ENCODE measurements at regions not wholly inside any gene's neighbourhood (a gene's known extent, or its start where the extent isn't known, plus 50 kb on each side); places are given as distances from the start of the nearest gene placed in this dataset.

GRCh38 chr18:37956020-37956419, 390.4 kb upstream of the CELF4 start:
- Histone ChIP-seq H2AFZ (ENCODE audit: low read length) (no peak overlapping the region), H3F3A (ENCODE audit: low read length, unreplicated experiment) (no peaks in the 10 kb centered on the region), H3K4me2 (ENCODE audit: low read length) (no peak overlapping the region), H3K4me3 (ENCODE audit: low read length) (no peak overlapping the region), H3K9ac (ENCODE audit: low read length) (no peak overlapping the region), H3K9me3 (ENCODE audit: low read length) (no peaks in the 10 kb centered on the region), H4K20me1 (ENCODE audit: low read length) (no peaks in the 10 kb centered on the region), H3K27ac (ENCODE audit: low read length) (no peak overlapping the region), H3K4me1 (ENCODE audit: insufficient read depth, low read length) (no peaks in the 10 kb centered on the region), H3K79me2 (ENCODE audit: low read length) (no peaks in the 10 kb centered on the region), H3K9me2 (replicated peaks; ENCODE audit: low read length) (no peaks in the 10 kb centered on the region), H3K36me3 (ENCODE audit: low read depth, low read length) (no peaks in the 10 kb centered on the region), H3K27me3 (ENCODE audit: low read length) (no peaks in the 10 kb centered on the region)
- POLR2A ChIA-PET (ENCODE audit: unreplicated experiment) = no interaction called here
- intact Hi-C loops (cut with micrococcal nuclease) = no loop called here
- ATAC-seq = no peak
- CTCF ChIA-PET = no interaction called here
- DNase-seq = no peak
- BruUV-seq (replicated peaks) = no TSS peak
- no peak for TF ChIP-seq EZH2 (IDR thresholded peaks at IDR 0.05; ENCODE audit: low read length, unreplicated experiment)
- TF ChIP-seq EZH2phosphoT487 (IDR thresholded peaks at IDR 0.05; ENCODE audit: borderline replicate concordance, low read length) = no peak
- no peak for TF ChIP-seq CTCF (conservative IDR thresholded peaks at IDR 0.05; ENCODE audit: low read depth, low read length)

- Histone ChIP-seq H3K27me3 (ENCODE audit: low read length) (no peaks in the 10 kb centered on the region), H3K4me2 (ENCODE audit: low read length) (no peak overlapping the region), H3K4me3 (ENCODE audit: low read length) (no peak overlapping the region), H4K20me1 (ENCODE audit: low read length) (no peaks in the 10 kb centered on the region), H3K9me2 (replicated peaks; ENCODE audit: low read length) (no peaks in the 10 kb centered on the region), H3K36me3 (ENCODE audit: low read depth, low read length) (no peaks in the 10 kb centered on the region), H3K9ac (ENCODE audit: low read length) (no peak overlapping the region), H3K27ac (ENCODE audit: low read length) (no peak overlapping the region), H3F3A (ENCODE audit: low read length, unreplicated experiment) (no peaks in the 10 kb centered on the region), H2AFZ (ENCODE audit: low read length) (no peak overlapping the region), H3K4me1 (ENCODE audit: insufficient read depth, low read length) (no peaks in the 10 kb centered on the region), H3K79me2 (ENCODE audit: low read length) (no peaks in the 10 kb centered on the region), H3K9me3 (ENCODE audit: low read length) (no peaks in the 10 kb centered on the region)
- no TSS peak for BruUV-seq (replicated peaks)
- POLR2A ChIA-PET (ENCODE audit: unreplicated experiment) = no interaction called here
- intact Hi-C loops (cut with micrococcal nuclease) = no loop called here
- ATAC-seq (no peak), DNase-seq (no peak)
- TF ChIP-seq EZH2 (IDR thresholded peaks at IDR 0.05; ENCODE audit: low read length, unreplicated experiment) (no peak), EZH2phosphoT487 (IDR thresholded peaks at IDR 0.05; ENCODE audit: borderline replicate concordance, low read length) (no peak), CTCF (conservative IDR thresholded peaks at IDR 0.05; ENCODE audit: low read depth, low read length) (no peak)
- CTCF ChIA-PET = no interaction called here
These were observed 389.6 kb upstream of the CELF4 start for GRCh38 chr18:37955201-37955600.

GRCh38 chr18:37953876-37954275, 388.3 kb upstream of the CELF4 start:
- no peaks in the 10 kb centered on the region for H3K27me3 ChIP-seq (ENCODE audit: low read length)
- no peak overlapping the region for H3K27ac ChIP-seq (ENCODE audit: low read length)
- H4K20me1 ChIP-seq (ENCODE audit: low read length) = no peaks in the 10 kb centered on the region
- DNase-seq (no peak), ATAC-seq (no peak)
- no peak for TF ChIP-seq CTCF (conservative IDR thresholded peaks at IDR 0.05; ENCODE audit: low read depth, low read length)
- TF ChIP-seq EZH2phosphoT487 (IDR thresholded peaks at IDR 0.05; ENCODE audit: borderline replicate concordance, low read length) = no peak
- TF ChIP-seq EZH2 (IDR thresholded peaks at IDR 0.05; ENCODE audit: low read length, unreplicated experiment) = no peak
- no peaks in the 10 kb centered on the region for H3K4me1 ChIP-seq (ENCODE audit: insufficient read depth, low read length)
- no peaks in the 10 kb centered on the region for H3K36me3 ChIP-seq (ENCODE audit: low read depth, low read length)
- POLR2A ChIA-PET (ENCODE audit: unreplicated experiment) = no interaction called here
- H3K9ac ChIP-seq (ENCODE audit: low read length) = no peak overlapping the region
- no peaks in the 10 kb centered on the region for H3K9me3 ChIP-seq (ENCODE audit: low read length)
- no peak overlapping the region for H2AFZ ChIP-seq (ENCODE audit: low read length)
- CTCF ChIA-PET = no interaction called here
- intact Hi-C loops (cut with micrococcal nuclease) = no loop called here
- no peak overlapping the region for H3K4me2 ChIP-seq (ENCODE audit: low read length)
- no peaks in the 10 kb centered on the region for H3K9me2 ChIP-seq (replicated peaks; ENCODE audit: low read length)
- no TSS peak for BruUV-seq (replicated peaks)
- H3K4me3 ChIP-seq (ENCODE audit: low read length) = no peak overlapping the region
- H3K79me2 ChIP-seq (ENCODE audit: low read length) = no peaks in the 10 kb centered on the region
- H3F3A ChIP-seq (ENCODE audit: low read length, unreplicated experiment) = no peaks in the 10 kb centered on the region
